GM21528 (cell line): ENCODE measurements at regions not wholly inside any gene's neighbourhood (a gene's known extent, or its start where the extent isn't known, plus 50 kb on each side); places are given as distances from the start of the nearest gene placed in this dataset.
"Not testable (repeated sequence)": the region's sequence is repeated elsewhere in the genome, so short reads cannot be mapped to it uniquely, and the experiment has no call there.

Source experiments
- ATAC-seq: cut with Tn5 transposase; IDR thresholded peaks from one replicate; pipeline ENCODE4 v1.9.1; 2021; ENCODE audit warnings: mild to moderate bottlenecking, moderate library complexity; ENCODE audit not compliant: unreplicated experiment, low FRiP score

DNA sequence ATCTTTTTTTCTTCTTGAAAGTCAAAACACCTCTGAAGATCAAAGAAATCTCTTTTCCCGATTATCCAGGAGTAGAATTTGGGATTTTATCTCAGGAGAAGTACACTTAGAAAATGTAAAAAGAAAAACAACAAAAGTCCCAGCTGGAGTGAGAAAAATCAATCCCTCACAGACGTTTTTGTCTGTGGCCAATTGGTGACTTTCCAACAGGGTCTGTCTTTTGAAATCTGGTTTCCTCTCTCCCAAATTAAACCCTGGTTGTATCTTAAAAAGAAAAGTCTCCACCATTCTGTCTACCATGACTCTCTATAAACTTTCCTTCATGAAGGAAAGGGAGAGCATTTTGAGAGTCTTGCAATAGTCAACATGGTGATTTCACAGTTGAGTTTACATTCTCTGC, 88.1 kb downstream of the DACT1 start:
- ATAC-seq: no peak

DNA sequence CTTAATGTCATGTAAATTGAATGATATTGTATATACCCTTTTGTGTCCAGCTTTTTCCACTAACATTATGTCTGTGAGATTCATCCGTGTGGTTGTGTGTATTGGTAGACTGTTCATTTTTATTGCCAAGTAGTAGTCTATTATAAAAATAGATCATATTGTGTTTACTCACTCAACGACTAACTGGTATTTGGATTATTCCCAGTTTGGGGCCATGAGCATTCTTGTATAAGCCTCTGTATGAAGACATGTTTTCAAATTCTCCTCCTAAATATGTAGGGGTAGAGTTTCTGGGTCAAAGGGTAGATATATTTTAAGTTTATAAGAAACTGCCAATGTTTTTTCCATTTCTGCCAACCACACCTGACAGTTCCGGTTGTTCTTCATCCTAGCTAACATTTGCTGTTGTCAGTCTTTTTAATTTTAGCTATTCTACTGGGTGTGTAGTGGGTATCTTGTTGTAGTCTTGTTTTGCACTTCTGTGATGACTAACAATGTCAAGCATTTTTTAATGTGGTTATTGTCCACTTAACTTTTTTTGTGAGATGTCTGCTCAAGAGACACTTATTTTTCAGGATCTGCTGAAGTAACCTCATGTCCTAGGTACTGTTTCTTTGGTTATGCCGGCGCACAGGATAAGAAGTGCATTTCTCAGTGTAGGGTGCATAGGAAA, 93.2 kb downstream of the DACT1 start:
- no peak for ATAC-seq

DNA sequence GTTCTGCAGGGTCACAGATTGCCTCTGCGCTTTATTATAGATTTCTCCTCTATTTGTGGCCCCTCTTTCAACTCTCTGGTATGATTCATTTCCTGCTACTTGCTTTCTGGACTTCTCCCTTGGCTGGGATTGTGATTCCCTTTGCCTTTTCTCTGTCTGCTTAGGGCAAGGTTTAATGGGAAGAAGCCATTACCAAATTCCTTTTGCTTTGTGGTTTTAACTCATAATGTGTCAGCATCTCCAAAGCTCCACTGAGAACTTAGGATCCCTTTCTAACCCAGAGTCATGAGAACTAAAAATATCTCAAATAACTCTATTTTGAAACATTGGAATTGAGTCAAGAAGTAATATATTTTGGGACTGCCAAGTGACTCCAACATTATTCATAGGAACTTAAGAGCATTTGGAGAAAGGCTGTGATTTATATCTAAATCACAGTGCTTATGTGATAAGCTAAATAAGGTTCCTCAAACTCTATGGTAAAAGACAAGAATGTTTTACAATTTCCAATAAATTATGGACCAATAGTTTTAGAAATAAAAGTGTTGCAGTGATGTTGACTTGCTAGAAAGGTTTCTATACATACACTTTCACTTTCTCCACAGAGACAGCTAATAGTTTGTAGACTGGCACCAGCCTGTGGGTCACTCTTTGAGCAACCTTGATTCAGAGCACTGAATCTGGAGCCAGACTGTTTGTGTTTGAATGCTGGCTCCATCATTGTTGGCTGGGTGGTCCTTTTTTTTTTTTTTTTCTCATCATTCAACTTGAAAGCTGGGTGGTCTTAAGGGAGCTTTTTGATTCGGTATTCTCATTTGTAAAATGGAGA, 93.9 kb downstream of the DACT1 start:
- ATAC-seq: no peak

- ATAC-seq: no peak
Measured at GRCh38 chr14:58732387-58732786, 94.6 kb downstream of the DACT1 start.

DNA sequence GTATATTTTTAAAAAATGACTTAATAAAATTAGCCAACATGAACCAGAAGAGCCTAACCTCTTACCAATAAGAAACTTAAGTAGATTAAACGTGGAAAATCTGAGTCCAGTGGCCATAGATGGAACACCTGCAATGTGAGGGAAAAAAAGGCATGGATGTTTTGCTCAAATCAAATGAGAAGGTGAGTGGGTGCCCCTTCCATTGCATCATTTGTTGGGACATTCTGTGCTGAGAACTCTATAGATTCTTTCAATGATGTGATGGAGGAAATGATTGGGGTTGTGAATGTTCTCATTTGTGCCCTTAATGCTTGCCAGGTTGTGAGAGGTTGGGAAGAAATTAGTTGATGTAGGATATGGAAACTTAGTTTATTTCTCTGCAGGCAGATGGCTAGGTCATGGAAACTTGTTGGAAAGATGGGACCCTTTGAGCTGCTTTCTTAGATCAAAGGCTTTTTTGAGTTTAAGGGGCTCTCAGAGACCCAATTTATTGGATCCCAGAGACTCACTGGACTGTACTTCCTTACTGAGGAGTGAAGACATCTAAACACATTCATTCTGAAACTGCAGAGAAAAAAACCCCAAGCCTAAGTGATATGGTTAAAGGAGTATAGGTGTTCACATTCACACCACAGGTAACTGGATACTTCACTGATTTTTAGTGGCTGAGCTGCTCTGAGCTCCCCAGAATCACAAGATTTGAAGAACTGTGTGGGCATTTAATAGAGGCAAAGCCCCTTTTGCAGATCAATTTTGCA, 95.9 kb downstream of the DACT1 start:
- peak; percentile 57 for ATAC-seq

DNA sequence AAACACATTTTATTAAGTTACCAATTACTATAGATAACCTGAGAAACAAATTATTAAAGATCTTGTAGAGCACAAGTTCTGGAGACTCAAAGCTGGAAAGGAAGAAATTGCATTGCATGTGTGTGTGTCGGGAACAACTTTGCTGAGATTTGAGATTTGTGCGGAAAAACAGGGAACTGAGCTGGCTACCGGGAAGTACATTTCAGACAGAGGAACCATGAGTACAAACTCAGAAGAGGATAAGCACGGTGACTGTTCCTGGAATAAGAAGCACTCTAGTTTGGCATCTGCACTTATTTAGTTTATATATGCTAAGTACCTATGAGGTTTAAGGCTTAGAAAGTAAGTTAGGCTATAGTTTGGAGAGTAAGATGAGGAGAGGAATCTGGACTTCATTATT, 97.8 kb downstream of the DACT1 start:
- ATAC-seq: no peak

DNA sequence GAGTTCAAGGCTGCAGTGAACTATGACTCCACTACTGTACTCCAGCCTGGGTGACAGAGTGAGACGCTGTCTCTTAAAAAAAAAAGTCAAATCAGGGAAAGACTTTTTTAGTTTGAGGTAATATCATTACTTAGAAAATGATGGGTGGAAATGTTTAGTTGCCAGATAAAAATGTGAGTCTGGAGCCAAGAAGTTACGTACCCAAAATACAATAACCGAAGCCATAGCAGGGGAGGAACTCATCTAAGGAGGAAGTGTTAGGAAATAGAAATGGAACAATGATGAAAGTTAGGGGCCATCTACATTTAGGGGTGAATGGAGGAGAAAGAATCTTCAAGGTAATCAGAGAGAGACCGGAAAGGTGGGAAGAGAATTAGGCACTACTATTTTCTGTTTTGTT, 98.8 kb downstream of the DACT1 start:
- ATAC-seq: no peak

DNA sequence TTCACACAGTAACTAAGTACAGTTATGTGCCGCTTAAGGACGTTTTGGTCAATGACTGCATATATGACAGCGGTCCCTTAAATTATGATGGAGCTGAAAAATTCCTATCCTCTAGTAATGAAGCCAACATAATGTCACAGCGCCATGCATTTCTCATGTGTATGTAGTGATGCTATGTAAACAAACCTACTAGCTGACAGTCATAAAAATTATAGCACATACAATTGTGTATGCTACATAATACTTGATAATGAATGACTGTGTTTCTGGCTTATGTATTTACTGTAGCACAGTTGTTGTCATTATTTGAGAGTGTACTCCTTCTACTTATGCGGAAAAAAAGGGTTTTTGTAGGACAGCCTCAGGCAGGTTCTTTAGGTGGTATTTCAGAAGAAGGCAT, 99.7 kb downstream of the DACT1 start:
- ATAC-seq: no peak

DNA sequence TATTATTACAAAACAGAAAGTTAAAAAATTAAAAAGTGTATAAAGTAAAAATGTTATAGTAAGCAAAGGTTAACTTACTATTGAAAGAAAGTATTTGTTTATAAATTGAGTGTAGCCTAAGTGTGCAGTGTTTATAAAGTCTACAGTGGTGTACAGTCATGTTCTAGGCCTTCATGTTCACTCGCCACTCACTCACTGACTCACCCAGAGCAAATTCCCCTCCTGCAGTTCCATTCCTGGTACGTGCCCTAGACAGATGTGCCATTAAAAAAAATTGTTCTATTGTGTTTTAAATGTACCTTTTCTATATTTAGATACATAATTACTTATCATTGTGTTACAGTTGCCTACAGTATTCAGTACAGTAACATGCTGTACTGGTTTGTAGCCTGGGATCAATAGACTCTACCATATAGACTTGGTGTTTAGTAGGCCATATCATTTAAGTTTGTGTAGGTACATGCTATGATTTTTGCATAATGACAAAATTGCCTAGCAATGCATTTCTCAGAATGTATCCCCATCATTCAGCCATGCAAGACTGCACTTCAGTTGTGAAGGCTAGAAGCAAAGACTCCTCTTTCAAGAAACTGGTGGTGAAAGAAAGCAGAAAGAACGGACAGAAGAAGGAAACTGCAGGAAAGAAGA, 100.6 kb downstream of the DACT1 start:
- ATAC-seq: no peak

DNA sequence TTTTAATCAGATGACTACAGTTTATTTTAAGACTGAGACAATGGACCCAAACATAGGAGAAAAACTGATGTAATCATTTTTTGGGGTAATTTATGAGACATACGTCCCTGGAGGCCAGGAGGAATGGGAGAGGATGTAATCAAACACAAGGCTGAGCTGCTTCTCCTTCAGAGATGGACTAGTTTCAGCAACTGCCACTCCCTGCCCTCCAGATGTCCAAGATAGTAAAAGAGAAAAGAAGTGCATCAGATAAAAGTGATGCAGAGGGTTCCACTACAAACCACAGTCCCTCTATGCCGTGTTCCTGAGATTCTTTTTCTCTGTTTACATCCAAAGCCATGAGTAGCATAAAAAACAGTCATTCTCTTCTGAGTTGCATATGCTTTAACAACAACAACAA, 101.1 kb downstream of the DACT1 start:
- no peak for ATAC-seq

DNA sequence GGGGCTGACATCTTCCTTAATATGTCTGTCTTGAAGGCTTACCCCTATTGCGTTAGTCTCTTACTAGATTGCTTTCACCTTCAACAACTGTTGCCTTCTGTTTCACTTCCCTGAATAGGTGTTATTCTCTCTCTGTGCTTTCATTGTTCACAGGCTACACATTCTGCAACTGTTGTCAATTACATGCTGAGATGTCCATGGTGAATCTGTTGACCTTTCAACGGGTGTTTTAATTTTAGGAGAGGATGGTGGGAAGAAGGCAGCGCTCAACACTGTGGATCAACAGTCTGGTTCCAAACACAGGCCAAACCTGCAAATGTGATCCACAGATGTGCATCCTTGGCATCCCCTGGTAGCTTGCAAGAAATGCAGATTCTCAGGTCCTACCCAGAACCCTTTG, 101.9 kb downstream of the DACT1 start:
- ATAC-seq: no peak

DNA sequence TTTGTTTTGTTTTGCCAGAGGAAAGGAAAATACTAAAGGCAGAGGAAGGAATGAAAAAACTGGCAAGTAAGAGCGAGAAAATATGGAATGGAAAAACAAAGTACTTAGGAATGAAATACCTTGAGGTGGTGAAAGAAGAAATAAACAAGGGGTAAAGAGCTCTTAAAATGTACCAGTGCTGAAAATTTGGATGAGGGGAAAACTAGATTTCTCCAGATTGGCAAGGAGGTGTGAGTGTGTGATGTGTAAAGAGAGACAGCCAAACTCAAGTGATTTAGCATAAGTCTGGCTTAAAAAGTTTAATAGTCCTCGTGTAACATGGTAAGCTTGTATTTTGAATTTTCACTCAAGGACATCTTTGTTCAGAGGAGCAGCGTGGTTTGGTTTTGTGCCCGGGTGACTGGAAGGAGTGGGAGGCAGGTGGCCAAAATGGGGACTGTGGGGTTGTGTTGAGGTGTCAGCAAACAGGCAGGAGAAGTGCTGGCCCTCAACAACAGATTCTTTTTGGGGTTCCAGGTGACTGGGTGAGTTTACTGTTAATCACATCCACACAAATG, 102.7 kb downstream of the DACT1 start:
- no peak for ATAC-seq

DNA sequence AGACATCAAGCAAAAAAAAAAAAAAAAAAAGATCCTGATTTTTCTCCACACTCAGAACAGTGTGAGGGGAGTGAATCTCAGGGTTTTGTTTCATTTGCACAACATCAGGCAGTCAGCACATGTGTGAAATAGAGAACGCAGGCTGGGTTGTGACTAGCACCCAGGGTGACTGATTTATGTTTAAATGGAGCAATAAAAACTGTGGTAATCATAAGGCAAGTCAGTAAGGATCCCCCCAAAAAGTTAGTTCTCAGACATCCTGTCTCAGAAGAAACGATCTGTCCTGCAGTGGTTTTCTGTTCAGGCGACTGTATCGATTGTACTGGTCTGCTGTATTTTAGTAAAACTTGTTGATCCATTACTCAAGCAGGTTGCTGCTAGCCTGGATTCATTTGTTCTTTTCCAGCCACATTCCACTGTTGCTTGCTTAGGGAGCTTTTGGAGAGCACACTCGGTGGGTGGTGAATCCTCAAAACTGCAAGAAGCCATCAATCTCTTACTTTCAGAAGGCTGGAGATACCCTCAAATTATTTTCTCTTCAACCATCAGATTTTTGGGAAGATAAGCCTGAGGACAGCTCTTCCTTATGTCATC, 107.1 kb downstream of the DACT1 start:
- ATAC-seq: no peak

GRCh38 chr14:58746261-58746660, 108.5 kb downstream of the DACT1 start:
- ATAC-seq: no peak

DNA sequence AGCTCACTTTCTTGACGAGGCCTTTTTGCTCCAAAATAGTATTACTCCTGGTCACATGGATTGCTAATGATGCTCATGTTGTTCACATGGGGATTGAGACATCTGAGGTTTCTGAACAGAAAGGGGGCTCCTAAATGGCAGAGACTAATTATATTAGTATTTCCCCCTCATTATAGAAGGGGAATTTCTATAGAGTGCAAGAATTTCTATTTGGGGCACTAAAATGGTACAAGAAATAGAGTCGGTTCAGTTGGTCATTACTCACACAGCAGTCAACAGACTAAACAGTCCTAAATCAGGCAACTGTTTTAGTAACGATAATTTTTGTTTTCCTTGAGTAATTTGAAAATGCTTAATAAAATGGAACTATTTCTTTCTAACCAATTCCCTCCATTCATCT, 108.9 kb downstream of the DACT1 start:
- no peak for ATAC-seq

- ATAC-seq: no peak
Measured at GRCh38 chr14:58747181-58747580, 109.4 kb downstream of the DACT1 start.

DNA sequence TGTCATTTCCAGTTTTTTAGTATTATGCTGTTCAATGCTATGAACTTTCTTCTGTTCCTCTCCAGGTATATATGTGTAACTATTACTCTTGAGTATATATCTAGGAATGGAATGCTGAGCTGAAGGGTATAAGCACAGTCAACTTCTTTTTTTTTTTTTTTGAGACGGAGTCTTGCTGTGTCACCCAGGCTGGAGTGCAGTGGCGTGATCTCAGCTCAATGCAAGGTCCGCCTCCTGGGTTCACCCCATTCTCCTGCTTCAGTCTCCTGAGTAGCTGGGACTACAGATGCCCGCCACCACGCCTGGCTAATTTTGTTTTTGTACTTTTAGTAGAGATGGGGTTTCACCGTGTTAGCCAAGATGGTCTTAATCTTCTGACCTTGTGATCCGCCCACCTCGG, 110.5 kb downstream of the DACT1 start:
- not testable (repeated sequence) for ATAC-seq

- ATAC-seq: peak; percentile 92
Measured at GRCh38 chr14:58749066-58749669, 111.4 kb downstream of the DACT1 start.

DNA sequence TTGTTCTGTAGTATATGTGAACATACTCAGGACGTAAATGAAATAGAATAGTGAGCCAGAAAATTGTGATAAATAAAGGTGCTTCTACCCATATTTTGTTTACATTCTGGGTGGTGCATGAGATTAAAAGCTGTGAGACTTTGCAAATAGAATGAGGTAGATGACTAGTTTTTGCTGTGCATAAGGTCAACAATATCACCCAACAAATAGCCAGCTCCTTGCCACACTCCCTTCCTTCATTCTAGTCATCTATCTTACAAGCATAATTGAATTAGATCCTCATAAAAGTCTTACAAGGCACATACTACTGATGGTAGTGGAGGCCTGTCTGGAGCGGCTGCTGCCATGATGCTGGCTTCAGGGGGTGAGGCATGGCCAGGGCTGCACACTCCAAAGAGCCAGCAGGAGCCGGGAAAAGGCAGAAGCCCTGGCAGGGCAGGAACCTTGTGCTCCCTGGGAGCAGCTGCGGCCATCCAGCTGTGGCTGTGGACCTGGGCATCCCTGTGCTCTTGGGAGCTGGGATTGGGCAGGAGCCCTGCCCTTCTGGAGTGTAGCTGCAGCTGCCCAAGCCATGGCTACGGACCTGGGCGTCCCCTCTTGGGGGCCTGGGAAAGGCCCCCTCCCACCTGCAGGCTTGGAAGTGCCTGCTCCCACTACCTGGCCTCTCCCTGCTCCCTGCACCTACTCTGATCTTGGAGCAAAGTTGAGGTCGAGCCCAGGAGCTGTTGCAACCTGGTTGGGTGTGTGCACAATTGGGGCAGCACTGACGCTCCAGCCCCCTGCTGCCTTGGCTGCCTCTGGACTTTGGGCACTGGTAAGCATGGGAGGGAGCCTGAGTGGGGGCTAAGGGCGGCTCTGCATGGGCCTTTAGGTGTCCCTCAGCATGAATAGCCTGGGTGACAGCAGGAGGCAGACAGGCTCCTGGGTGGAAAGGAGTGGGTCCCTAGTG, 112.8 kb downstream of the DACT1 start:
- no peak for ATAC-seq
